ENCODE measurements at regions not wholly inside any gene's neighbourhood (a gene's known extent, or its start where the extent isn't known, plus 50 kb on each side); places are given as distances from the start of the nearest gene placed in this dataset.
A peak's percentile ranks its signal among the peaks of the same experiment; 100 is the strongest.
"Not testable (repeated sequence)": the region's sequence is repeated elsewhere in the genome, so short reads cannot be mapped to it uniquely, and the experiment has no call there.

DNA sequence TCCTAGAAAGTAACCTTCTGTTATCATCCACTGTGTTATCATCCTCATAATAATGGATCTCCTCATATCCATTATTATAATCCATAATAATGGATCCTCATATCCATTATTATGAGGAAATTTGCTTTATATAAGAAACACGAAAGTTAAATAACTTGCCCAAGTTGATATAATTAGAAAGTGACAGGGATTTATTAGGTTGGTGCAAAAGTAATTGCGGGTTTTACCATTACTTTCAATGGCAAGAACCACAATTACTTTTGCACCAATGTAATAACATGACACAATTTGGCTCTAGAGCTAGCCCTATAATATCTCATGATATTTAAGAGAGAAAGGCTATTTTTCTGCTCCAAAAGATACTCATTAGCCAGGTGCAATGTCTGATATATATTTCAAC, 275.7 kb upstream of the STXBP5 start:
- no peak overlapping the region for H3K4me3 ChIP-seq (ENCODE audit: low read depth, low read length)
- TF ChIP-seq, protein P1, sequence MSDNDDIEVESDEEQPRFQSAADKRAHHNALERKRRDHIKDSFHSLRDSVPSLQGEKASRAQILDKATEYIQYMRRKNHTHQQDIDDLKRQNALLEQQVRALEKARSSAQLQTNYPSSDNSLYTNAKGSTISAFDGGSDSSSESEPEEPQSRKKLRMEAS (IDR thresholded peaks at IDR 0.05; ENCODE audit: low read depth, low read length): no peak
- TF ChIP-seq, protein P2, sequence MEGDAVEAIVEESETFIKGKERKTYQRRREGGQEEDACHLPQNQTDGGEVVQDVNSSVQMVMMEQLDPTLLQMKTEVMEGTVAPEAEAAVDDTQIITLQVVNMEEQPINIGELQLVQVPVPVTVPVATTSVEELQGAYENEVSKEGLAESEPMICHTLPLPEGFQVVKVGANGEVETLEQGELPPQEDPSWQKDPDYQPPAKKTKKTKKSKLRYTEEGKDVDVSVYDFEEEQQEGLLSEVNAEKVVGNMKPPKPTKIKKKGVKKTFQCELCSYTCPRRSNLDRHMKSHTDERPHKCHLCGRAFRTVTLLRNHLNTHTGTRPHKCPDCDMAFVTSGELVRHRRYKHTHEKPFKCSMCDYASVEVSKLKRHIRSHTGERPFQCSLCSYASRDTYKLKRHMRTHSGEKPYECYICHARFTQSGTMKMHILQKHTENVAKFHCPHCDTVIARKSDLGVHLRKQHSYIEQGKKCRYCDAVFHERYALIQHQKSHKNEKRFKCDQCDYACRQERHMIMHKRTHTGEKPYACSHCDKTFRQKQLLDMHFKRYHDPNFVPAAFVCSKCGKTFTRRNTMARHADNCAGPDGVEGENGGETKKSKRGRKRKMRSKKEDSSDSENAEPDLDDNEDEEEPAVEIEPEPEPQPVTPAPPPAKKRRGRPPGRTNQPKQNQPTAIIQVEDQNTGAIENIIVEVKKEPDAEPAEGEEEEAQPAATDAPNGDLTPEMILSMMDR (IDR thresholded peaks at IDR 0.05; ENCODE audit: low read depth, low read length): no peak
- TF ChIP-seq MYC (IDR thresholded peaks at IDR 0.05; ENCODE audit: low read depth, low read length) (no peak), POLR2A (IDR thresholded peaks at IDR 0.05; ENCODE audit: extremely low read depth, insufficient read length) (no peak)
- no peak for DNase-seq (ENCODE audit: low read depth)

DNA sequence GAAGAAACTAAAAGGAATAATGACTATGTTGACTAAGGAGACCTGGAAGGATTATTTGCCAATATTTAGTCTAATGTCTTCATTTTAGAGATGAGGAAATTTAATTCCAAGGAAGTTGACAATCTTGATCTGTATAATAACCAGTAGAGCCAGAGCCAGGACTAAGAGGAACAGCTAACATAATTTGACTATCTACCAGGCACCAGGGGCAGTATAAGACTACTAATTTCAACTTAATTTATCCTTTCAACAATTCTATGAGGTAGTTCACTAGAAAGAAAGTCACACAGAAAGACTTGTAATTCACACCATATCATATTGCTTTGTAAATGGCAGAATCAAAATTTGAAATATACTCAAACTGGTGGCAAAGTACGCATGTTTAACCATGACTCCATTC, 273.0 kb upstream of the STXBP5 start:
- TF ChIP-seq, protein P1 (IDR thresholded peaks at IDR 0.05; ENCODE audit: low read depth, low read length): no peak
- TF ChIP-seq MYC (IDR thresholded peaks at IDR 0.05; ENCODE audit: low read depth, low read length): no peak
- TF ChIP-seq POLR2A (IDR thresholded peaks at IDR 0.05; ENCODE audit: extremely low read depth, insufficient read length): no peak
- TF ChIP-seq, protein P2 (IDR thresholded peaks at IDR 0.05; ENCODE audit: low read depth, low read length): no peak
- H3K4me3 ChIP-seq (ENCODE audit: low read depth, low read length): no peak overlapping the region
- no peak for DNase-seq (ENCODE audit: low read depth)

DNA sequence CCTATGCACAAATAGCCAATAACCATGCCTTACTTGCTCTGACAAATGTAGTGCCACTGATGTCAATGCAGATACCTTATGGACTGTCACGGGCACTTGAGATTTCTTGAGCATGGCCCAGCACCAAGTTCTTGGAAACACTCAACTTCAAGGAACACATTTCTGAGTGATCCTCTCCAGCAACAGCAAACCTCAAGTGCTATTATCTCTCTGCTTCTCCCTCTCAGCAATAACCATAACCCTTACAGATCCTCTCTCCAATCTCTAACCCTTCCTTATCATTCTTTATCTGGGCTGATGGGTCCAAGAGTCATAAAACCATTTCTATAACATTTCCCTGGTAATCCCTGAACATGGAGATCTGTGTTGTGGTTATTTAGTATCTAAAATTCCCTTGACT, 266.9 kb upstream of the STXBP5 start:
- DNase-seq (ENCODE audit: low read depth): no peak
- H3K4me3 ChIP-seq (ENCODE audit: low read depth, low read length): no peak overlapping the region
- TF ChIP-seq, protein P1 (IDR thresholded peaks at IDR 0.05; ENCODE audit: low read depth, low read length): no peak
- TF ChIP-seq MYC (IDR thresholded peaks at IDR 0.05; ENCODE audit: low read depth, low read length): no peak
- TF ChIP-seq, protein P2 (IDR thresholded peaks at IDR 0.05; ENCODE audit: low read depth, low read length): no peak
- no peak for TF ChIP-seq POLR2A (IDR thresholded peaks at IDR 0.05; ENCODE audit: extremely low read depth, insufficient read length)

DNA sequence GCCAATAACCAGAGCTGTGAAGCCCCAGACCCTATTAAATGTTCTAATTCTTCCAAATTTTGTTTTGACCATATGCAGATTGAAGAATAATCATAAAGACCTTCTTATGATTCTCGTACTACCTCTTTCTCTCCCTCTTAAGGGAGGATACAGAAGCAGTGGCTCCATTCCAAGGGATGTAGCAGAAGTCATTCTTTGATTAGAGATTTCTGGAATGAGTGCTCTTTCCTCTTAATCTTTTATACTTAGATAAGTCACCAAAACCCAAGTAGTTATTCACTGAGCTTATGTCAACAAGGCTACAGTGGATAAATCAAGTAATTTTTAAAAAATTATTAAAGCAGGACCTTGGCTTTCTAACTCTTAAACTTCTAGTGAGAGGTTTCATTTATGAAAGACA, 266.0 kb upstream of the STXBP5 start:
- no peak overlapping the region for H3K4me3 ChIP-seq (ENCODE audit: low read depth, low read length)
- TF ChIP-seq MYC (IDR thresholded peaks at IDR 0.05; ENCODE audit: low read depth, low read length): no peak
- TF ChIP-seq, protein P2 (IDR thresholded peaks at IDR 0.05; ENCODE audit: low read depth, low read length): no peak
- TF ChIP-seq, protein P1 (IDR thresholded peaks at IDR 0.05; ENCODE audit: low read depth, low read length): no peak
- TF ChIP-seq POLR2A (IDR thresholded peaks at IDR 0.05; ENCODE audit: extremely low read depth, insufficient read length): no peak
- DNase-seq (ENCODE audit: low read depth): no peak

DNA sequence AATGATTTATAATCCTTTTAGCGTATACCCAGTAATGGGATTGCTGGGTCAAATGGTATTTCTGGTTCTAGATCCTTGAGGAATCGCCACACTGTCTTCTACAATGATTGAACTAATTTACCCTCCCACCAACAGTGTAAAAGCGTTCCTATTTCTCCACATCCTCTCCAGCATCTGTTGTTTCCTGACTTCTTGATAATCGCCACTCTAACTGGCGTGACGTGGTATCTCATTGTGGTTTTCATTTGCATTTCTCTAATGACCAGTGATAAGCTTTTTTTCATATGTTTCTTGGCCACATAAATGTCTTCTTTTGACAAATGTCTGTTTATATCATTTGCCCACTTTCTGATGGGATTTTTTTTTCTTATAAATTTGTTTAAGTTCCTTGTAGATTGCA, 264.8 kb upstream of the STXBP5 start:
- not testable (repeated sequence) for H3K4me3 ChIP-seq (ENCODE audit: low read depth, low read length); DNase-seq (ENCODE audit: low read depth)

DNA sequence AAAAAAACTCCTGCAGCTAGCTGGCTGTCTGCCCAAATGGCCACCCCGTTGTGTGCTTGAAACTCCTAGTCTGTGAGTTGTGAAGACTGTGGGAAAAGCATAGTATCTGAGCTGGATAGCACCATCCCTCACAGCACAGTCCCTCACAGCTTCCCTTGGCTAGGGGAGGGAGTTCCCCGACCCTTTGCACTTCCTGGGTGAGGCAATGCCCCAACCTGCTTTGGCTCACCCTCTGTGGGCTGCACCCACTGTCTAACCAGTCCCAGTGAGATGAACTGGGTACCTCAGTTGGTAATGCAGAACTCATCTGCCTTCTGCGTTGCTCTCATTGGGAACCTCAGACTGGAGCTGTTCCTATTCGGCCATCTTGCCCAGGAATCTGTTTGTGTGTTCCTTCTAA, 260.6 kb upstream of the STXBP5 start:
- no peak overlapping the region for H3K4me3 ChIP-seq (ENCODE audit: low read depth, low read length)
- peak; percentile 25 for DNase-seq (ENCODE audit: low read depth)
- TF ChIP-seq, protein P2 (IDR thresholded peaks at IDR 0.05; ENCODE audit: low read depth, low read length): no peak
- TF ChIP-seq POLR2A (IDR thresholded peaks at IDR 0.05; ENCODE audit: extremely low read depth, insufficient read length) (no peak), MYC (IDR thresholded peaks at IDR 0.05; ENCODE audit: low read depth, low read length) (no peak)
- TF ChIP-seq, protein P1 (IDR thresholded peaks at IDR 0.05; ENCODE audit: low read depth, low read length): no peak
